ENCODE measurements at regions not wholly inside any gene's neighbourhood (a gene's known extent, or its start where the extent isn't known, plus 50 kb on each side); places are given as distances from the start of the nearest gene placed in this dataset.

DNA sequence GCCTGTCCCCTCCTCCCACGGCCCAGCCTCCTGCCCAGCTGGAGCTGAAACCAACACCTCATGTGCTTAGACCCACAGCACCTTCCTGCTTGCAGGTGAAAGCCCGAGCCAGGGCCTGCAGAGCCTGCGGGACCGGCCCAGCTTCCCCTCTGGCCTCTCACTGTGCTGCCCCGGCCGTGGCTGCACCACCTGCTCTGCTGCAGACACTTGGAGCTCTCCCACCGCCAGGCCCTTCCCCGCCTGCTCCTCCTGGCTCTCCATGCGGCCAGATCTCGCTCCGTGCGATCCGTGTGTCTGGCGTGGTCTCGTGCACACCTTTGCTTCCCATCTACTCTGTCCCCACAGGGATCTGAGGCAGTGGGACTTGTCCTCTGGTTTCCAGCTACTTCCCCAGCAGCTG is 72.2 kb upstream of the FBRSL1 start:
- Histone ChIP-seq H3K27me3 (replicated peaks) (peaks cover 11% of the 10 kb centered on the region; the same call in 1 of the 2 replicates), H3K27ac (no peak overlapping the region), H3K36me3 (no peaks in the 10 kb centered on the region), H3K9me3 (replicated peaks) (no peaks in the 10 kb centered on the region), H3K4me1 (replicated peaks) (no peaks in the 10 kb centered on the region), H3K4me3 (no peak overlapping the region)
- no peak for DNase-seq (ENCODE audit: low read depth in 1 of 2, low spot score in 2 of 2)

DNA sequence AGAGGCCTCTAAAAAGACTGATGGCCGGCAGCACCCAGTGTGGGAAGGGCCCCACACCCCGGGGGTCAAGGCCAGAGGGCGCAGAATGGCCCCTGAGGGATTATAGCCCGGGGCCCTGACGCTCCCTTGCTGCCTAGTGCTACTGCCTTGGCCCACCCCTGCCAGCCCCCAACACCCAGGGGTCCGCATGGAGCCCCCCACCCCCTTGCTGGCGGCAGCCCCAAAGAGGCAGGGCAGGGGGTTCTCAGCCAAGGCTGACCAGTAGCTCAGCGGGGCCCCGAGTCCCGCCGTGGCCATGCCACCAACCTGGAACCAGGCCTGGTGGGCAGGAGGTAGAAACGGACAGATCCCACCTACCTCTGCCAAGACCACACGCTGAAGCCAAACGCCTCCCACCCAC is 73.1 kb upstream of the FBRSL1 start:
- Histone ChIP-seq H3K36me3 (no peaks in the 10 kb centered on the region), H3K9me3 (replicated peaks) (no peaks in the 10 kb centered on the region), H3K4me3 (no peak overlapping the region), H3K27ac (no peak overlapping the region), H3K4me1 (replicated peaks) (no peaks in the 10 kb centered on the region), H3K27me3 (replicated peaks) (peaks cover 11% of the 10 kb centered on the region; the same call in 1 of the 2 replicates)
- no peak for DNase-seq (ENCODE audit: low read depth in 1 of 2, low spot score in 2 of 2)

DNA sequence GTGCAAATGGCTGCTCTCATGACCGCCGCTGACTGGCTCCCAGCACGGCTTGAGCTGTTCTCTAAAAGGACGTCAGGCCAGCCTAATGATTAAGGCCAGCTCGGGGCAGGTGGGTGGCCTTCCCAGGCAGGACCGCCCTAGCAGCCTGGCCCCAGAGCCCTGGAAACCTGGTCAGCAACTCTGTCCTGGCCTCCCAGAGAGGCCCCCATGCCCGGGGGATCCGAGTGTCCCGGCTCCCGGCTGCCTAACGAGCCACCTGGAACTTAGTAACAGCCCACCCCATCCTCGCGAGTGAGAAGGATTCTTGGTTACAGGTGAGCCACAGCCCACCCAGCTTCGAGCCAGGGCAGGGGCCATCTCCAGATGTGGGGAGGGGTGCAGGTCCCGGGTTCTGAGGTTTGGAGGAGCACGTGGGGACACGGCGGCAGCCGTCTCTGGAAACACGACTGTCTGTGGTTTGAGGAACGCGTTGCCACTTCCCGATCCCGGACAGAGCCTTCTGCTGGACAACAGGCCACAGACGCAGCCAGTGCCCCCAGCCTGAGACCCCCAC is 73.8 kb upstream of the FBRSL1 start:
- Histone ChIP-seq H3K4me1 (replicated peaks) (no peaks in the 10 kb centered on the region), H3K27me3 (replicated peaks) (peaks cover 11% of the 10 kb centered on the region; the same call in 1 of the 2 replicates), H3K4me3 (no peak overlapping the region), H3K9me3 (replicated peaks) (no peaks in the 10 kb centered on the region), H3K27ac (no peak overlapping the region), H3K36me3 (no peaks in the 10 kb centered on the region)
- DNase-seq (ENCODE audit: low read depth in 1 of 2, low spot score in 2 of 2): no peak

DNA sequence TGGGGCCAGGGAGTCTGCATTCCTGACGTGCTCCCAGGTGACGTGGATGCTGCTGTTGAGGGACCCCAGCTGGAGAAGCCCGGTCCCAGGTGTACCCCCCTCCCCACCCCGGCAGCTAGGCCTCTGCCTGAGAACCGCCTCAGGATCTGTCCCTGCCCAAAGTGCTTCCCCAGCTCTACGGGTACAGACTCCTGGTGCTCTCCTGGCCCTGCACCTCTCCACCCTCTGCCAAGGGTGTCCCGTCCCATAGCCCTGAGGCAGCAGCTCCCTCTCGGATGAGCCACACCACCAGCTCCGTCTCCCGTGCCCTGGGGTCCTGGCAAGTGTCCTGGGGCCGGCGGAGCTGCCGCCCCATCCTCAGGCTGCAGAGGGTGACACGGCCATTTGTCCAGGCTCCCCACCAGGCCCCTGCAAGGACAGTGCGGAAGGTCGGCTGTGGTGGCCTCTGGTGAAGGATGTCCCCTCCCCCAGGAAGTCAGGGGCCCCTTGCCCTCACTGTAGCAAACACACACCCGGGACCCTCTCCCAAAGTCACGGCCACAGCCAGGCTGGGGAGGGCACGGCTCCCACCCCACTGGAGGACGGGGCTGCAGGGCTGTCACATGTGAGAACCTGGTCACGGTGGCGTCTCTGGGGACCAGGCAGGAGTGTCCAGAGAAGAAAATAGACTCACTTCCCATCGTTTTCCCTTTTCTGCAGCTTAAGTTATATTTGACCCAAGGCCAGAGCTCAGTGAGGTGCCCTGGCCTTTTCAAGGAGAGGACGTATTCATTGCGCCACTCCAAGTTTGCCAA is 74.4 kb upstream of the FBRSL1 start:
- H3K4me1 ChIP-seq (replicated peaks): no peaks in the 10 kb centered on the region
- H3K4me3 ChIP-seq: no peak overlapping the region
- no peaks in the 10 kb centered on the region for H3K36me3 ChIP-seq
- H3K27ac ChIP-seq: no peak overlapping the region
- H3K9me3 ChIP-seq (replicated peaks): no peaks in the 10 kb centered on the region
- H3K27me3 ChIP-seq (replicated peaks): peaks cover 11% of the 10 kb centered on the region; the same call in 1 of the 2 replicates
- DNase-seq (ENCODE audit: low read depth in 1 of 2, low spot score in 2 of 2): no peak

DNA sequence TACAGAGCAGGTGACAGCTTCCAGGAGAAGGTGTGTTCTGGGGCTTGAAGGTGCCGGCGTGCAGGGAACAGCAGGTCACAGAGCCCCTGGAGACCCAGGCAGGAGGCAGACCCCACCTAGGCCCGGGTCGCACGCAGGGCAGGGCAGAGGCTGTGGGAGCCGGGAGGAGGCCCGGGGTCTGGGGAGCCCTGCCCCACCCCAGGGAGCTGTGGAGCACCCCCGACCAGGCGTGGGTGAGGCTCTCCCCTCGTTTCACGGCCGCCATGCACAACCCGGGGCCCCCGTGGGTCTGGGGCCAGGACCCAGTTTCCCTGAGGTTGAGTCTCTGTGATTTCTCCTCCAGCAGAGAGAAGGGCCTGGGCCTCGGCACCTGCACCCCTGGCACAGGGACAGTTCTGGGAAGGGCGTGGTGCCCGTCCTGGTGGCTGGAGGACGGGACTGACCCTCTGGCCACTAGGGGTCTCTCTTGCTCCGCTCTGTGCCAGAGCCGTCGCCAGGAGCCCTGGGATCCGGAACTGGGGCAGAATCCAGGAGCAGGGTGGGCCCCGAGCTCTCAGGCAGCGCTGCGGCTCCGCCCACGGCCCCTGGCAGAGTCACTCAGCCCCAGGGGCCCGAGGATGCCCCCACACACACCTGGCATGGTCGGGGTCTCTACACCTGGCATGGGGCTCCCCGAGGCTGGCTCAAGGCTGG is 75.2 kb upstream of the FBRSL1 start:
- DNase-seq (ENCODE audit: low read depth in 1 of 2, low spot score in 2 of 2): peak; percentile 54 to 78
- Histone ChIP-seq H3K4me3 (no peak overlapping the region), H3K27ac (no peak overlapping the region), H3K27me3 (replicated peaks) (peaks cover 7% of the 10 kb centered on the region; the same call in 1 of the 2 replicates), H3K4me1 (replicated peaks) (no peaks in the 10 kb centered on the region), H3K36me3 (no peaks in the 10 kb centered on the region), H3K9me3 (replicated peaks) (no peaks in the 10 kb centered on the region)

DNA sequence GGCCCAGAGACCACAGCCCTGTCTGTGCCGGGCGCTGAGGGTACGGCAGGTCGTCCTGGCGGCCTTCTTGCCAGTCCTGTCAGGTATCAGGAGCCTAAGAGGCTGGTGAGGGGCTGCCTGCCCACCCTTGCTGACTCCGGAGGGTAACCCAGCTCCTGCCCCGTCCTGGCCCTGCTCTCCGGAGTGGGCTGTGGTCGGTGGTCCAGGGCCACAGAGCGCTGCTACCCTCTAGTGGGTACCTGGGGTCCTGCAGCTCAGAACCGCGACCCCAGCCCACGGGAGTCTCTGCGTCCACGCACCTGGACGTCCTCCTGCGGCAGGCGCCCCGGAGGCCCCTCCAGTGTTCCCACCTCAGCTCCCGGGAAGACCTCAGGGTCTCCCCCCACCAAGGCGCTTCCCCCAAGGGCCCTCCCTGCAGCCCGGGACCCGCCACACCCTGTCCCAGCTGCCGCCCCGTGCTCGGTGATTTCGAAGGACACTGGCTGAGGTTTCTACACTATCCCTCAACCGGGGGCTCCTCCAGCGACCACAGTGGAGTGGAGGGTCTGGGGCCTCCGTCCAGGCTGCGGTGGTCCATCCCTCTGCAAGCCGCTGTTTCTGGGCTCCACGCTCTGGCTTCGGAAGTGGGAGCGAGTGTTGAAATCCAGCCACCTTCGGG is 75.9 kb upstream of the FBRSL1 start:
- Histone ChIP-seq H3K27ac (no peak overlapping the region), H3K36me3 (no peaks in the 10 kb centered on the region), H3K27me3 (replicated peaks) (0 out of 2 replicates have a peak, but pooled peaks cover 7% of the 10 kb centered on the region), H3K9me3 (replicated peaks) (no peaks in the 10 kb centered on the region), H3K4me1 (replicated peaks) (no peaks in the 10 kb centered on the region), H3K4me3 (no peak overlapping the region)
- no peak for DNase-seq (ENCODE audit: low read depth in 1 of 2, low spot score in 2 of 2)

DNA sequence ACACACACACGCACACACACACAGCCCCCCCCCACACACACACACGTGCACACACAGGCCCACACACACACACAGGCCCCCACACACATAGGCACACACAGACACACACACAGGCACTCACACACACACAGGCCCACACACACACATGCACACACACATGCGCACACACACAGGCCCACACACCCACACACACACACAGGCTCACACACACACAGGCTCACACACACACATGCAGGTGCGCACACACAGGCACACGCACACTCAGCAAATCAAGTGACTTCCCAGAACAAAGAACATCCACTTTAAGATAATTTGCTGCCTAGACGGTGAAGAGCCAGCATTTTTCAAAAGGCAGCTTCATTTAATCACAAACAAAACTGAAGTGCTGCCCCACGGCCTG is 78.5 kb upstream of the FBRSL1 start:
- Histone ChIP-seq H3K27ac (no peak overlapping the region), H3K36me3 (no peaks in the 10 kb centered on the region), H3K4me3 (no peak overlapping the region), H3K4me1 (replicated peaks) (no peaks in the 10 kb centered on the region), H3K27me3 (replicated peaks) (0 out of 2 replicates have a peak, but pooled peaks cover 19% of the 10 kb centered on the region), H3K9me3 (replicated peaks) (no peaks in the 10 kb centered on the region)
- DNase-seq (ENCODE audit: low read depth in 1 of 2, low spot score in 2 of 2): no peak

DNA sequence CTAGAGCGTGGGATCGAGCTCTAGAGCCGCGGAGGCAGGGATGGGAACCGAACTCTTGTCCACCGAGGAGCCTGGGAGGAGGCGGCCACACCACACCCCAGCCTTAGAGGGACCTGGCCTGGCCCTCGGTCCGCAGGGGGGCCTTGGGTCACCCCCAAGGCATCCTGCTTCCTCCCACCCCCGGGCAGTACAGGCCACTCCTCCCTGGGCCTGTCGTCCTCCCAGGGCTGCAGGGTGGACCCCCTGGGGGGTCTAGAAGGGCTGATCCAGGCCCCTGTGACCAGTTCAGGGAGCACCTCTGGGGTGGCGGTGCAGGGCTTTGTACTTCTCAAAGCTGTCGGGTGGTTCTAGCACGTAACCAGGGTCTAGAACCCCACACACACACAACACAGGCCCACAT is 79.1 kb upstream of the FBRSL1 start:
- Histone ChIP-seq H3K4me3 (no peak overlapping the region), H3K27ac (no peak overlapping the region), H3K9me3 (replicated peaks) (no peaks in the 10 kb centered on the region), H3K27me3 (replicated peaks) (peaks cover 25% of the 10 kb centered on the region; the same call in 1 of the 2 replicates), H3K36me3 (no peaks in the 10 kb centered on the region), H3K4me1 (replicated peaks) (no peaks in the 10 kb centered on the region)
- no peak for DNase-seq (ENCODE audit: low read depth in 1 of 2, low spot score in 2 of 2)

DNA sequence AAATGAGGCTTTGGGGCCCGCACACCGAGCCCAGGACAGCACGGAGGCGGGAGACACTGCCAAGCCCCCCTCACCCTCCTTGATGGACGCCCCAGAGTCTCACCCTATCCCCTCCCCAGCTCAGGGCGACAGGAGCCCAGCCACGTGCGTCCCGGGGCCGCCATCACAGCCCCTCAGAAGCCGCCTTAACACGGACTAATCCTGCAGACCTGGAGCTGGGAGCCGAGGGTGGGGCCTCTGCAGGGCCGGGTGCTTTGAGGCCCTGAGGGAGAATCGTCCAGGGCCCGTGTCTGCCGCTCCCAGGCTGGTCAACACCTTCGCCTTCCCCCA is 79.7 kb upstream of the FBRSL1 start:
- no peaks in the 10 kb centered on the region for H3K36me3 ChIP-seq
- no peak overlapping the region for H3K27ac ChIP-seq
- H3K27me3 ChIP-seq (replicated peaks): peaks cover 26% of the 10 kb centered on the region; the same call in 1 of the 2 replicates
- no peaks in the 10 kb centered on the region for H3K9me3 ChIP-seq (replicated peaks)
- DNase-seq (ENCODE audit: low read depth in 1 of 2, low spot score in 2 of 2): no peak
- H3K4me3 ChIP-seq: no peak overlapping the region
- H3K4me1 ChIP-seq (replicated peaks): no peaks in the 10 kb centered on the region

DNA sequence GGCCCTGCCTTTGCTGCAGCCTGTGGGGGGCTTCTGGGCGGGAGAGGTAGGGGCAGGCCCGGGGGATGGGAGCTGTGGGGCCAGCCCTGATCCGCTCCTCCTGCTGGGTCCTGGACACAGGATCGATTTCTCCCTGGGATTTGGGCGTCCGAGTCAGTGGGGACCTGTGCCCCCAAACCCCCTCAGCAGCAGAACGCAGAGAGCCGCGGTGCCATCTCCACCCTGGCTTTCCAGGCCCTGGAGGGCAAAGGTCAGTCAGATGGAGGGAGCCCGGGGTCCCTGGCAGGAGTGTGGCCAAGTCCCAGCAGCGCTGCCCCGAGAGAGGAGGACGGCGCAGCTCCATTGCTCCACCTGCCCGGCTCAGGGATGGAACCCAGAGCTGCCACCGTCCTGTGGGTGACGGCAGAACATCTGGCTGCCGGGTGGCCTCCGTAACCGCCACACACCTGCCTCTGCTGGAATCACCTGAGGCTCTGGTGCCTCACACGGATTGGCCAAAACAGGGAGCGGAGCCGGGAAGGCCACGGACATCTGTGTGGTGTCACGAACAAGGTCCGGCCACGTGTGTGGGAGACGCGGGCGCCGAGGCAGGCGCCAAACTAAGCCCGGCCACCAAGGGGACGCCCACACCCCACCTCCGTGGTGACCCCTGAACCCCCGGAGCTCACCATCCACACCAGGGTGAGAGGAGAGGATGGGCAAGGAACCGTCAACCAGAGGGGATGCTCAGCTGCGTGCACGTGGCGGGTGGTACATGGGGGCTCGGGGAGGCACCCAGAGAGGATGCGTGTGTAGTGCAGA is 80.3 kb upstream of the FBRSL1 start:
- Histone ChIP-seq H3K4me1 (replicated peaks) (no peaks in the 10 kb centered on the region), H3K9me3 (replicated peaks) (no peaks in the 10 kb centered on the region)

DNA sequence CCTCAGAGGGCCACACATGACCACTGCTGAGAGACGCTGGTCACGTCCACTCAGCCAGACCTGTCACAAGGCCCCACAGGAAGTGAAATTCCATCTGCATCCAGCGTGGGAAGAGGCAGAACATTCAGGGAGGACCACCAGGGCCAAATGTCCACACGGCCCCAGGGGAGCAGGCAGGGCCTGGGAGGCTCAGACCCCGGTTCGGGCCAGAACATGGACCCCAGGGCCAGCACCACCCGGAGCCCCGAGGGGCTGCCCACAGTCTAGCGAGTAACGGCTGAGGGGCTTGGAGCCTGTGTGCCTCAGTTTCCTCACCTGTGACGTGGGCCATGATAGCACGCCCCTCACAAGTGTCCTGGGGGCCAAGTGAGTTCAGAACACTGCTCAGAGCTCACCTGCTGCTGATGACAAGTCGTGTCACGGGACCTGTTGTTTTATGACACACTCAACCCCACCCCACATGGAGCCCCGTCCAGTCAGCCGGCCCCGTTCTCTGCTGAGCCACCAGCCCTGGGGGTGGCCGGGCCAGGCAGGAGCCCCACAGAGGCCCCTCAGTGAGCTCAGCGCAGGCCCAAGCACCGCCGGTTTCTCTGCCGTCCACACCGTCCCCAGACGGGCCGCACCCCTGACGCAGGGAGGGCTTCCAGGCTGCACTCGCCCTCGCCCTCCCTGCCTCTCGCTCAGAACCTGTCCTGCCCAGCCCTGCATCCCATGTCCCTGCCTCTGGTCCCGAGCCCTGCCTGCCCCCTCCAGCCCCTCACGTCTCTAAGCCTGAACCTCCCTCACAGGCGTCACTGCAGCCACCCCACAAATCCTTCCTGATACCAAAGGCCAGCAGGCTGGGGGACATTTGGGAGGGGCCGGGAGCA is 79.5 kb upstream of the GALNT9 start:
- Histone ChIP-seq H3K27me3 (replicated peaks) (peaks cover 27% of the 10 kb centered on the region; the same call in 1 of the 2 replicates), H3K4me3 (no peak overlapping the region), H3K27ac (no peak overlapping the region), H3K4me1 (replicated peaks) (no peaks in the 10 kb centered on the region), H3K9me3 (replicated peaks) (no peaks in the 10 kb centered on the region), H3K36me3 (no peaks in the 10 kb centered on the region)
- DNase-seq (ENCODE audit: low read depth in 1 of 2, low spot score in 2 of 2): no peak

More for the DNA sequence above, 80.3 kb upstream of the FBRSL1 start:
- H3K4me3 ChIP-seq: no peak overlapping the region
- no peaks in the 10 kb centered on the region for H3K36me3 ChIP-seq
- peaks cover 27% of the 10 kb centered on the region; the same call in 1 of the 2 replicates for H3K27me3 ChIP-seq (replicated peaks)
- no peak for DNase-seq (ENCODE audit: low read depth in 1 of 2, low spot score in 2 of 2)
- H3K27ac ChIP-seq: no peak overlapping the region

DNA sequence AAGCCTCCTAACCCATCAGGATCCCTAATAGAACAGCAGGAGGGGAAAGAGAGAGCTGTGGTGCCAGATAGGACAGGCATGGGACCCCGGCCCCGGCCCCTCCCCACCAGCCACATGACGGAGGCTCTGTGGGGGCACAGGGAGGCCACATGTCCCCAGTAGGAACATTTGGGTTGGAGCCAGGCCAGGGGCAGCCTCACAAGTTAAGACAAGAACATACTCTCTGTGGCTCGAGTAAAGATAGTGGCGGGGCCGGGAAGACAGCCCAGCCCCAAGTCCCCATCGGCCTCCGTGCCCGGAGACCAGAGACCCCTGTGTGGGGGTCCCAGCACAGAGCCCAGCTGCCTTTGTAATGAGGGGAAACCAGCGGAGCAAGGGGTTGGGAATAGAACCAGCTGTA is 78.6 kb upstream of the GALNT9 start:
- Histone ChIP-seq H3K27me3 (replicated peaks) (peaks cover 32% of the 10 kb centered on the region), H3K27ac (no peak overlapping the region), H3K9me3 (replicated peaks) (no peaks in the 10 kb centered on the region), H3K36me3 (no peaks in the 10 kb centered on the region), H3K4me3 (no peak overlapping the region), H3K4me1 (replicated peaks) (no peaks in the 10 kb centered on the region)
- no peak for DNase-seq (ENCODE audit: low read depth in 1 of 2, low spot score in 2 of 2)
